ENCODE measurements at regions not wholly inside any gene's neighbourhood (a gene's known extent, or its start where the extent isn't known, plus 50 kb on each side); places are given as distances from the start of the nearest gene placed in this dataset.
"Not testable (repeated sequence)": the region's sequence is repeated elsewhere in the genome, so short reads cannot be mapped to it uniquely, and the experiment has no call there.

DNA sequence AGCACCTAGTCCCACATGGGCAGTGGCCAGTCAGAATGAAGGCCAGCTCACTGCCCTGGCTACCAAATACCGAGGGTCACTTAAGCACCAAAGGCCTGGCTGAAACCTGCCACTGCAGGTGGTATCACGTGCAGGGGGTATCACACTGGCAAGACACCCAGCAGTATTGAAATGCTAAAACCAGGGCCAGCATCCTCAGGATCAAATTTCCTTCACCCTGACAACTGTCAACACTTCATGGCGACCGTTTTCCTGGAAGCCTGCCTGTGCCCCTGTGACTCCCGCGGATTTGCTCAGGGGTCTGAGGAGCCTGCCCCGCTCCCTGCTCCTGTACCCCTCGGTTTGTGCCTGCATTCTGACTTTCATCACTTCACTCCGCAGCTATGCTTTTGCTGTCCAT lies 151.1 kb downstream of the TTLL2 start:
- peaks cover 33% of the 10 kb centered on the region for H3K4me1 ChIP-seq (ENCODE audit: control insufficient read depth, low read depth, low read length)
- H3K9ac ChIP-seq (ENCODE audit: low read length): no peak overlapping the region
- H3K36me3 ChIP-seq (ENCODE audit: control insufficient read depth, low read depth, low read length): no peaks in the 10 kb centered on the region
- peak overlapping the region; percentile 28 for H3K4me3 ChIP-seq (ENCODE audit: low read length)
- H3K27me3 ChIP-seq (ENCODE audit: control insufficient read depth, insufficient read depth, low read length): no peaks in the 10 kb centered on the region
- no peak overlapping the region for H3K27ac ChIP-seq (ENCODE audit: low read length)
- no peaks in the 10 kb centered on the region for H3K9me3 ChIP-seq (ENCODE audit: control insufficient read depth, low read depth, low read length)

DNA sequence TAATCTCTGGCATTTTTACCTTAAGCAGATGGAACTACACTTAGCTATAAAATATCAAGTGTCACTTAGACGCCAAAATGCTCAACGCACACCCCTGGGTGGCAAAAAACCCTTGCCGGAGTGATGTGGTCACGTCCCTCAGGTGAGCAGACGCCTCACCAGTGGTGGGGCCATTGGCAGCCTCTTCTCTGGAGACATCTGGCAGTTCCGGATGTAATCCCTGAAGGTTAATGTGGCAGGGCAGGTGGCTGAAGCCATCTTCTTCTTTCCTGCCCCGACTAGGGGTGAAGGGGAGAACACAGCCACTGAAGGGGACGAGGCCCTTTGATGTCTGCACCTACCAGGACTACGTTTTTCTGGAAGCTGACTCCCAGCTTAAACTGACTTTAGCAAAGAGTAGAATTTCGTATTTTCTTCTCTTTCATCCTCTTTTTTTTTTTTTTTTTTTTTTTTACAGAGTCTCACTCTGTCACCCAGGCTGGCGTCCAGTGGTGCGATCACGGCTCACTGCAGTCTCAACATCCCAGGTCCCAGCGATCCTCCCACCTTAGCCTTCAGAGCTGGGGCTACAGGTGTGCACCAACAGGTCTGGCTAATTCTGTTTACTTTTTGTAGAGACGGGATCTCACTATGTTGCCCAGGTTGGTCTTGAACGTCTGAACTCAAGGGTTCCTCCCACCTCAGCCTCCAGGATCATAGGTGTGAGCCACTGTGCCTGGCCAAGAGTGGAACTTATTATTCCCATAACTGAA lies 152.1 kb downstream of the TTLL2 start:
- no peaks in the 10 kb centered on the region for H3K27me3 ChIP-seq (ENCODE audit: control insufficient read depth, insufficient read depth, low read length)
- H3K9me3 ChIP-seq (ENCODE audit: control insufficient read depth, low read depth, low read length): no peaks in the 10 kb centered on the region
- peaks cover 33% of the 10 kb centered on the region for H3K4me1 ChIP-seq (ENCODE audit: control insufficient read depth, low read depth, low read length)
- H3K4me3 ChIP-seq (ENCODE audit: low read length): no peak overlapping the region
- H3K9ac ChIP-seq (ENCODE audit: low read length): no peak overlapping the region
- no peaks in the 10 kb centered on the region for H3K36me3 ChIP-seq (ENCODE audit: control insufficient read depth, low read depth, low read length)
- no peak overlapping the region for H3K27ac ChIP-seq (ENCODE audit: low read length)

DNA sequence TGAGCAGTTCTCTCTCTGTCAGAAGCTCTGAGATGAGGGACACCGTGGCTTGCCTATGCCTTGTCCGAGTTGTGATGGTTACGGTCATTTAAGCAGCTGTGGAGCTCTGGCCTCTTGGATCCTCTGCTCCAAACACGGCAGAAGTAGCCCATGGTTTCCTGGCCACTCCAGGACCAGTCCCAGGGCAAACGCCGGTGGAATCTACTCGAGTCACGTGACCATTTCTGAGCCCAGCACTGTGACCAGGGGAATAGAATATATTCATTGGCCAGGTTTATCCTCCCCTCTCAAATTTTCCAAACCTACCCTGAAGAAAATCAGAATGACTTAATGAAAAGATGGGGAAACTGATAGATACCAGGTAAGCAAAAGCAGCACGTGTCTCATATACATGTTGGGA lies 152.8 kb downstream of the TTLL2 start:
- Histone ChIP-seq H3K36me3 (ENCODE audit: control insufficient read depth, low read depth, low read length) (no peaks in the 10 kb centered on the region), H3K4me3 (ENCODE audit: low read length) (no peak overlapping the region), H3K9ac (ENCODE audit: low read length) (no peak overlapping the region), H3K27ac (ENCODE audit: low read length) (no peak overlapping the region), H3K9me3 (ENCODE audit: control insufficient read depth, low read depth, low read length) (no peaks in the 10 kb centered on the region), H3K27me3 (ENCODE audit: control insufficient read depth, insufficient read depth, low read length) (no peaks in the 10 kb centered on the region), H3K4me1 (ENCODE audit: control insufficient read depth, low read depth, low read length) (peaks cover 29% of the 10 kb centered on the region)

DNA sequence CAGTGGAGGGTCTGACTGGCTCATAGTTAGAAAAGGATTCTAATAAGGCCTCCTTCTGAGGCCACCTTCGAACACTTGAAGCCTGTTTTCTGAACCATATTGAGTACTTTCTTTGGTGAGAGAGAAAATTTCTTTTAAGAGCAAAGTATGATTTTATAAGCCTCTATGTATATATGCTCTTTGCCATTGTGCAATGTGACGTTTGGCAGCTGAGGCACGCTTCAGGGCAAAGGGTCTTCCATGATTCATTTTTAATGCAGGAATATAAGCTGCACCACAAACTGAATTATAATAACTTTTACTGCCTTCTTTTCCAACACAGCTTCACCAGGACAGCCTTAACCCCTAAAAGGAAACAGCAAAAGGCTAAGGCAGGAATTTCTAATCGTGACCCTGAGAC lies 154.4 kb downstream of the TTLL2 start:
- H3K4me3 ChIP-seq (ENCODE audit: low read length): no peak overlapping the region
- H3K9me3 ChIP-seq (ENCODE audit: control insufficient read depth, low read depth, low read length): no peaks in the 10 kb centered on the region
- H3K9ac ChIP-seq (ENCODE audit: low read length): no peak overlapping the region
- peaks cover 21% of the 10 kb centered on the region for H3K4me1 ChIP-seq (ENCODE audit: control insufficient read depth, low read depth, low read length)
- H3K36me3 ChIP-seq (ENCODE audit: control insufficient read depth, low read depth, low read length): no peaks in the 10 kb centered on the region
- no peaks in the 10 kb centered on the region for H3K27me3 ChIP-seq (ENCODE audit: control insufficient read depth, insufficient read depth, low read length)
- no peak overlapping the region for H3K27ac ChIP-seq (ENCODE audit: low read length)

DNA sequence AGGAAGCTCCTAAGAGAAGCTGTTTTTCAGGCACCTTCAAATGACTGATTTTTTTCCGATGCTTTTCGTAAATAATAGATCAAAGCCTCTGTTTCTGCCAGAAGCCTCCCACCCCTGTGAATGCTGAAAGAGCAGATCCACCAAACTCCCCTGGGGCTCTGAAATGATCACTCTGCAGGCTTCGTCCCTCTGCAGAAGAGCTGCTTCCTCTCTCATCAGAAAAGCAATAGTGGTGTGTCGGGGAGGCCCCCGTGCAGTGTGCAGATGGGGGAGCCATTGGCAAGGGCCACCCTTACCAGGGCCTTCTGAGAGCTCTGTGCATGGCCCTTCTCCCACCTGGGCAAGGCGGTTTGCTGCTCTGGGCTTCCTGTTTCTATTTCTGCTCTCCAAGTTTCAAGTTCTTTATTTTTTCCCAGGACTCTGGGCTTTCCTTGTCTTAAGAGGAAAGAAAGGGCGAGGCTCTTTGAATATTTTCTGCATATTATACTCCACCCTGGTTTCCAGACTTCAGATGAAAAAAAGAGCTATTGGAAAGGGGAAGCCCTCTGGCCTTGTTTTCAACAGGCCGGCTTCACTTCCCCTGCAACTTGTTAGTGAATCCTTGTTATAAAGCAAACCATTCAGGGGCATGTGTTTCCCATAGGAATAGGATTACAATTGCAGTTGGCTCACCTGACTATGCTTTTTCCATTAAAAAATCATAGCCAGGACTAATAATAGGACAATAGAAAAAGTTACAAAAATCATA lies 155.2 kb downstream of the TTLL2 start:
- no peaks in the 10 kb centered on the region for H3K27me3 ChIP-seq (ENCODE audit: control insufficient read depth, insufficient read depth, low read length)
- H3K4me1 ChIP-seq (ENCODE audit: control insufficient read depth, low read depth, low read length): peaks cover 21% of the 10 kb centered on the region
- no peaks in the 10 kb centered on the region for H3K9me3 ChIP-seq (ENCODE audit: control insufficient read depth, low read depth, low read length)
- no peaks in the 10 kb centered on the region for H3K36me3 ChIP-seq (ENCODE audit: control insufficient read depth, low read depth, low read length)
- no peak overlapping the region for H3K27ac ChIP-seq (ENCODE audit: low read length)
- H3K4me3 ChIP-seq (ENCODE audit: low read length): no peak overlapping the region
- no peak overlapping the region for H3K9ac ChIP-seq (ENCODE audit: low read length)

DNA sequence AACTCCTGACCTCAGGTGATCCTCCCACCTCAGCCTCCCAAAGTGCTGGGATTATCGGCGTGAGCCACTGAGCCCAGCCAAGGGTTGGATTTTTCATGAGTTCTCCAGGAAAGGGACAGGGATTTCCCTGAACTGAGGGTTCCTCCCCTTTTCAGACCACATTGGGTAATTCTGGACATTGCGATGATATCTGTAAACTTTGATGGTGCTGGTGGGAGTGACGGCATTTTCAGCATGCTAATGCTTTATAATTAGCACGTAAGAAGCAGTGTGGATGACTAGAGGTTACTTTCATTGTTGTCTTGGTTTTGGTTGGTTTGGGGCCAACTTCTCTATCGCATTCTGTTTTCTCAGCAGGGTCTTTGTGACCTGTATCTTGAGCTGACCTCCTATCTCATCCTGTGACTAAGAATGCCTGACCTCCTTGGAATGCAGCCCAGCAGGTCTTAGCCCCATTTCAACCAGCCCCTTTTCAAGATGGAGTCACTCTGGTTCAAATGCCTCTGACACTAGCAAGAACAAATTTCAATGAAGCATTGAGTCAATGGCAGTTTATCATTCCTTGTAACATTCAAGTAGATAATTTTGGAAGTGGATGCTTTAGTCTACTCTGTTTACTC lies 156.5 kb downstream of the TTLL2 start:
- H3K36me3 ChIP-seq (ENCODE audit: control insufficient read depth, low read depth, low read length): no peaks in the 10 kb centered on the region
- H3K27ac ChIP-seq (ENCODE audit: low read length): no peak overlapping the region
- no peak overlapping the region for H3K9ac ChIP-seq (ENCODE audit: low read length)
- H3K4me3 ChIP-seq (ENCODE audit: low read length): no peak overlapping the region
- no peaks in the 10 kb centered on the region for H3K9me3 ChIP-seq (ENCODE audit: control insufficient read depth, low read depth, low read length)
- no peaks in the 10 kb centered on the region for H3K27me3 ChIP-seq (ENCODE audit: control insufficient read depth, insufficient read depth, low read length)
- peaks cover 11% of the 10 kb centered on the region for H3K4me1 ChIP-seq (ENCODE audit: control insufficient read depth, low read depth, low read length)

DNA sequence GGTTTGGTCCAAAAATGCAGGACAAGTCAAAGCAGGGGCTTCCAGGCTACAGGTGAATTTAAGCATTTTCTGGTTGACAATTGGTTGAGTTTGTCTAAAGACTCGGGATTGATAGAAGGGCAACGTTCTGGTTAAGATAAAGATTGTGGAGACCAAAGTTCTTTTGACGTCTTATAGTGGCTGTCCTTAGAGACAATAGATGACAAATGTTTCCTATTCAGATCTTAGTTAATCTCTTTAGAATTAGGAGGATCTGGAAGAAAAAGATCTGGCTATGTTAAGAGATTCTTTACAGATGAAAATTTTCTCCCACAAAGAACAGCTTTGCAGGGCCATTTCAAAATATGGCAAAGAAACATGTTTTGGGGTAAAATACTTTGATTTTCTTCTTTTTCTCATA lies 157.9 kb downstream of the TTLL2 start:
- H3K36me3 ChIP-seq (ENCODE audit: control insufficient read depth, low read depth, low read length); H3K4me1 ChIP-seq (ENCODE audit: control insufficient read depth, low read depth, low read length); H3K27me3 ChIP-seq (ENCODE audit: control insufficient read depth, insufficient read depth, low read length); H3K9ac ChIP-seq (ENCODE audit: low read length); H3K9me3 ChIP-seq (ENCODE audit: control insufficient read depth, low read depth, low read length); H3K4me3 ChIP-seq (ENCODE audit: low read length); H3K27ac ChIP-seq (ENCODE audit: low read length): not testable (repeated sequence)

DNA sequence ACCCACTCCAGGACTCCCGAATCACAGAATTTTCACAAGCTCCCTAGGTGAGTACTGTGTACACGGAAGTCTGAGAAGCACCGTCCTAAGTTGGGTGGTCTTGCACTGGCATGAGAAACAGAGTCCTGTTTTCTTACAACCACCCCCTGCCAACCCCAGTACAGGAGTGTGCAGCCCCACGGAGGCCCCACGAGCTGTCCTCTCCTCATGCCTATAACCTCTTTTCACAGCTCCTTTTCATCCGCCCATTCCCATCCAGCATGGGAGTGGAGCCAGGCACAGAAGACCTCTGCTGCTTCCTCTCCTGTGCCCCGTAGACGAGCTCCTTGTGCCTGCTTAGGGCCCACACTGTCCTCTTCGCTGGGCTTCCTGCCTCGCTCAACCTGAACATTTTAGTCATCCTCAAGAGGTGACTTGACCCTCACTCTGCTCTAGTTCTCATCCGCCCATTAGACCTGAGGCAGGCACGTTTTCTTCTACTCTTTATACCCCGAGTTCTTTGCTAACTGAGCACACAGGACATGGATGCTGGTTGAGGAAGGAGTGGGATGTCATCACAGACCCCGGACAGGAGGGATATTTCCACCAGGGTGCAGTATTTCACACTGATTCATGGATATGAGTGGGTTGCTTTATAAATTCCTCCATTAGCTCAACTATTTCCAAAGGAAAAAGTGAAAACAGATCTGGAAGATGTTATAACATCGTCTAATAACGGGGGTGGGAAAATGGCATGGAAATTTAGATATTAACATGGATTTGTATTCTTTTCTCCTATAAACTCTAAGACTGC lies 160.5 kb downstream of the TTLL2 start:
- no peak overlapping the region for H3K9ac ChIP-seq (ENCODE audit: low read length)
- peaks cover 2% of the 10 kb centered on the region for H3K4me1 ChIP-seq (ENCODE audit: control insufficient read depth, low read depth, low read length)
- H3K9me3 ChIP-seq (ENCODE audit: control insufficient read depth, low read depth, low read length): no peaks in the 10 kb centered on the region
- H3K27ac ChIP-seq (ENCODE audit: low read length): no peak overlapping the region
- no peaks in the 10 kb centered on the region for H3K36me3 ChIP-seq (ENCODE audit: control insufficient read depth, low read depth, low read length)
- no peak overlapping the region for H3K4me3 ChIP-seq (ENCODE audit: low read length)
- H3K27me3 ChIP-seq (ENCODE audit: control insufficient read depth, insufficient read depth, low read length): no peaks in the 10 kb centered on the region

DNA sequence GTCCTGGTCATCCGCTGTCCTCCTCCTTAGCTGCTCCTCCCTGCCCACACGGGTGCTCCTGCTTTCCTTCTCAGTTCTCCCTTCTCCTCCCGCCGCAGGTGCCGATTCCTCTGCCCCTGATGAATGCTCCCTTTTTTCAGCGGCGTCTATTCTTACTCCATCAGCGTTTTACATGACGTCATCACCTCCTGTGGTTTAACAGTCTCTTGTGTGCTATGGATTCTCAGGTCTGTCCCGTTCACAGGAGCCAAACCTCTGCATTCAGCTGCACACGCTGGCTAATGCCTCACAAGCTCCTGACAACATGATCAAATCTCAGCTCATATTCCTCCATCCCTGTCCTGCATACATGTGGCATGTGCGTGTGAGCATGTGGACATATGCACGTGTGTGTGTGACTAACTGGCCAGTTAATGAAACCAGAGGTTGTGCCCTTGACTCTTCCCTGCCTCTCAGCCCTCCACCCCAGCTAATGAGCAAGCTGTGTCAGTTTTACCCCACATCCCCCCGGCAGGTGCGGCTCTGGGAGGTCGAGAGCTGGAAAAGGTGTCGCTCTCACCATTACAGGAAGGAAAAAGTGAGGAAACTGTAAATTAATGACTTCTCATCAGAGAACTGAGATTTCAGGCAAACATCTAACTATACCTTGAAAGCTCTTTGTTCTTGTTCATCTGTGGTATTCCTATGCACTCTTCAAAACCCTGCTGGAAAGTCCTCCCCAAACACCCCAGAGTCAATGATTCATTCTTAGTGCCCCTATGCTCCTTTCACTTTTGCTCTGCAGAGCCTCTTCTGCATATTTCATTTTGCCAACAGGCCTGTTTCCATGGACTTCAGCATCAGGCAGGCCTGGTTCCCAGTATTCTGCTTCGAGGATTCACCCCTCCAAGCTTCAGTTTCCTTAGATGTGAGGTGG lies 163.1 kb downstream of the TTLL2 start:
- Histone ChIP-seq H3K36me3 (ENCODE audit: control insufficient read depth, low read depth, low read length) (no peaks in the 10 kb centered on the region), H3K4me1 (ENCODE audit: control insufficient read depth, low read depth, low read length) (no peaks in the 10 kb centered on the region), H3K27ac (ENCODE audit: low read length) (no peak overlapping the region), H3K4me3 (ENCODE audit: low read length) (no peak overlapping the region), H3K27me3 (ENCODE audit: control insufficient read depth, insufficient read depth, low read length) (no peaks in the 10 kb centered on the region), H3K9me3 (ENCODE audit: control insufficient read depth, low read depth, low read length) (no peaks in the 10 kb centered on the region), H3K9ac (ENCODE audit: low read length) (no peak overlapping the region)

DNA sequence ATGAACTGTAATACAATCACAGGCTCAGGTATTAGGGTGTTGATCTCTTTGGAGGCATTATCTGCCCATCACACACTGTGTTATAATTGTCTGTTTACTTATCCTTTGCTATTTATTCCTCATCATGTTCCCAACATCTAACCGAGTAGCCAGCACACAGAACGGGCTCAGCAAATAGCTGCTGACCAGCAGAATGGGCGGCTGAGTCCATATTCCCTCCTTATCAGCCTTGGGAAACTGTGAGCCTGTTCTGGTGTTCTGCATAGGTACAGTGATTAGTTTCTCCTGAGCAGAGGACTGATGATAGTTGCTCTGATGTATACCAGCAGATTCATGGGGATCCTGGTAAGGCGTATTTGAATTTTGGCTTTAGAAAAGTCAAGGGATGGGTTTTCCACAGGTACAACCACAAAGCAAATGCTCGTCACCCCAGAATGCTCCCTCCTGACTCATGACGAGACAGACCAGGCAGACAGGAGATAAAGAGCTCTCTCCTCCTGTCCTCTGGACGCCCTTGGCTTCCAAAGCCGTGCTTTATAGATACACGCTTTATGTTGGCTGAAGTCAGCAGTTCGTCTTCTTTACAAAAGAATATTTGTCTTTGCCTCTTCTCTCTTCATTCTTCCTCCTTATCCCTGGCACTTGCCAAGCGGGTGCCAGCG lies 166.7 kb downstream of the TTLL2 start:
- no peaks in the 10 kb centered on the region for H3K36me3 ChIP-seq (ENCODE audit: control insufficient read depth, low read depth, low read length)
- no peaks in the 10 kb centered on the region for H3K9me3 ChIP-seq (ENCODE audit: control insufficient read depth, low read depth, low read length)
- peaks cover 11% of the 10 kb centered on the region for H3K4me1 ChIP-seq (ENCODE audit: control insufficient read depth, low read depth, low read length)
- H3K27ac ChIP-seq (ENCODE audit: low read length): no peak overlapping the region
- no peaks in the 10 kb centered on the region for H3K27me3 ChIP-seq (ENCODE audit: control insufficient read depth, insufficient read depth, low read length)
- H3K9ac ChIP-seq (ENCODE audit: low read length): no peak overlapping the region
- no peak overlapping the region for H3K4me3 ChIP-seq (ENCODE audit: low read length)
